Activated B cell treated with CpG ODN at 0.5 μM for 24 hours (primary cell): ENCODE measurements at regions not wholly inside any gene's neighbourhood (a gene's known extent, or its start where the extent isn't known, plus 50 kb on each side); places are given as distances from the start of the nearest gene placed in this dataset.

Experiments used
- ATAC-seq: fragments of 200-7000 bp; cut with Tn5 transposase; one replicate; pipeline ENCODE4 v1.10.0; 2021; ENCODE audit warnings: low read depth, mild to moderate bottlenecking, moderate library complexity
- CTCF ChIA-PET: fragments of 350-600 bp; sonication (Branson Sonifier 250); formaldehyde crosslinking; loops from one replicate; lab custom pipeline; 2021; ENCODE audit warnings: antibody characterized with exemption; lab: Charles Lee
- POLR2A ChIA-PET: fragments of 350-600 bp; sonication (Branson Sonifier 250); formaldehyde crosslinking; loops from one replicate; lab custom pipeline; 2021; ENCODE audit warnings: antibody characterized with exemption; lab: Charles Lee
- DNase-seq: peaks from one replicate; pipeline ENCODE4 v3.0.0; 2022
- H3K27ac Mint-ChIP-seq: one replicate; pipeline ENCODE4 v1.8.0; 2020; ENCODE audit warnings: mixed read lengths
- H3K27me3 Mint-ChIP-seq: one replicate; pipeline ENCODE4 v1.8.0; 2021; ENCODE audit warnings: mixed read lengths
- H3K36me3 Mint-ChIP-seq: one replicate; pipeline ENCODE4 v1.8.0; 2021; ENCODE audit warnings: low read depth, mixed read lengths
- H3K4me1 Mint-ChIP-seq: one replicate; pipeline ENCODE4 v1.8.0; 2021; ENCODE audit warnings: mixed read lengths
- H3K4me3 Mint-ChIP-seq: one replicate; pipeline ENCODE4 v1.8.0; 2020; ENCODE audit warnings: mild to moderate bottlenecking, mixed read lengths
- H3K9me3 Mint-ChIP-seq: one replicate; pipeline ENCODE4 v1.8.0; 2020; ENCODE audit warnings: mixed read lengths
- intact Hi-C: fragments of 100-400 bp; cut with micrococcal nuclease; formaldehyde crosslinking; loops from one replicate; pipeline ENCODE4 v1.15.1; 2024
- TF ChIP-seq, protein P1 (sequence below): fragments of 200-600 bp; IDR thresholded peaks from one replicate; pipeline ENCODE4 v1.8.0; 2022; ENCODE audit warnings: antibody characterized with exemption, mild to moderate bottlenecking

DNA sequence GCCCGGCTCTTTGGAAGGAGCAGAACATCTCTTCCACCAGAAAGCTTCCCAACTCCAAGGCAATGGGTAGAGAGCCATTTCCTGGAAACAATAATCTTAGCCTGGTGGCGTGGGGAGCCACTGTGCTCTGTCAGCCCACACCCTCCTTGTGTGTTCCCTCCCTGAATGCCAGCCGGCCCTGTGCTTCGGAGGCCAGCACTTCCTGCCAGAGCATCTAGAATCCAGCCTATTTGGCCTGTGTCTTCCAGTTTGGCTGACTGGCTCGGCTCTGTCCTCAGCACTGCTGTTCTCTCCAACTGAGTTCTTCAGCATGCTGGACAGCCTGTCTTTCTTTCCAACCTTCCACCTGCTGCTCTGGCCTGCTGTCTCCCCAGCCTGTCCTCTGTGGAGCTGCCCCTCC, 349.3 kb downstream of the MFSD1 start:
- ATAC-seq (no peak), DNase-seq (no peak)
- ChIA-PET CTCF (no interaction called here), POLR2A (no interaction called here)
- TF ChIP-seq, protein P1, sequence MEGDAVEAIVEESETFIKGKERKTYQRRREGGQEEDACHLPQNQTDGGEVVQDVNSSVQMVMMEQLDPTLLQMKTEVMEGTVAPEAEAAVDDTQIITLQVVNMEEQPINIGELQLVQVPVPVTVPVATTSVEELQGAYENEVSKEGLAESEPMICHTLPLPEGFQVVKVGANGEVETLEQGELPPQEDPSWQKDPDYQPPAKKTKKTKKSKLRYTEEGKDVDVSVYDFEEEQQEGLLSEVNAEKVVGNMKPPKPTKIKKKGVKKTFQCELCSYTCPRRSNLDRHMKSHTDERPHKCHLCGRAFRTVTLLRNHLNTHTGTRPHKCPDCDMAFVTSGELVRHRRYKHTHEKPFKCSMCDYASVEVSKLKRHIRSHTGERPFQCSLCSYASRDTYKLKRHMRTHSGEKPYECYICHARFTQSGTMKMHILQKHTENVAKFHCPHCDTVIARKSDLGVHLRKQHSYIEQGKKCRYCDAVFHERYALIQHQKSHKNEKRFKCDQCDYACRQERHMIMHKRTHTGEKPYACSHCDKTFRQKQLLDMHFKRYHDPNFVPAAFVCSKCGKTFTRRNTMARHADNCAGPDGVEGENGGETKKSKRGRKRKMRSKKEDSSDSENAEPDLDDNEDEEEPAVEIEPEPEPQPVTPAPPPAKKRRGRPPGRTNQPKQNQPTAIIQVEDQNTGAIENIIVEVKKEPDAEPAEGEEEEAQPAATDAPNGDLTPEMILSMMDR: no peak
- no peaks in the 10 kb centered on the region for H3K36me3 Mint-ChIP-seq
- peaks cover 2% of the 10 kb centered on the region for H3K4me1 Mint-ChIP-seq
- intact Hi-C loops: no loop called here
- H3K4me3 Mint-ChIP-seq: no peak overlapping the region
- no peaks in the 10 kb centered on the region for H3K9me3 Mint-ChIP-seq
- H3K27ac Mint-ChIP-seq: no peak overlapping the region
- no peaks in the 10 kb centered on the region for H3K27me3 Mint-ChIP-seq

DNA sequence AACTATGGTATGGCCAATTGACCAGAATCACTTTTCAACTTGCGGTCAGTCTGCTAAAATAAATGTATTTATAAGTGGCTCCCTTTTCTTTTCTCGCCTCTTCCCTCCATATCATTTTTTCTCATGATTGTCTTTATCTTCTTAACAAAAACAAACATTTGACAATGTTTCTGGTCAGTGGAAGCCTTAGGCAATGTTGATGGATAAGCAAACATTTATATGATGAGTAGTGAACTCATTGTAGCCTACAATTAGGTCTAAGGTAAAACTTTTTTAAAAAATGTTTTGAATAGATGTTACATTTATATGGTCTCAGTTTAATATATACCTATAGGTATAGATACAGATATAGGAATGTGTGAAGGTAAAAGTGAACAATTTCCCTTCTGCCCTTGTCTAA, 355.4 kb downstream of the MFSD1 start:
- intact Hi-C loops: no loop called here

DNA sequence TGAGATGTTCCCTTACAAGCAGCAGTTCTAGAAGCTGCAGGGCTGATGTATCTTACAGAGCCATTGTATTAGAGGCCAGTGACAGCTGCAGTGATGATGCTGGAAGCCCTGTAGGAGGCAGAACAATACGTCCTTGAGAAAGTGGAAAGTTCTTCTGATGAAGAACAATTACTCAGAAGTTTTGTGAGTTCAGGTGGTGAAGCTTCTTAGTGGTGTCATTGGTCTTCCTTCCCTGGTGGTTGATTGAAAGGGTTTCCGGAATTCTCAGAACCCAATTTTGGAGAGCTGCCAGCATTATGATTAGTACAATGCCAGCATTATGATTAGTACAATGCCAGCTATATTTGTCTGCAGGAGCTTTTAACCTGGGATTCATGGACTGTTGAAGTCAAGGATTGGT, 356.4 kb downstream of the MFSD1 start:
- Mint-ChIP-seq H3K9me3 (no peaks in the 10 kb centered on the region), H3K4me1 (no peaks in the 10 kb centered on the region), H3K27me3 (no peaks in the 10 kb centered on the region), H3K27ac (no peak overlapping the region), H3K36me3 (no peaks in the 10 kb centered on the region), H3K4me3 (no peak overlapping the region)
- intact Hi-C loops: no loop called here
- ATAC-seq: no peak
- TF ChIP-seq, protein P1: no peak
- no peak for DNase-seq
- ChIA-PET CTCF (no interaction called here), POLR2A (no interaction called here)

More for the DNA sequence above, 355.4 kb downstream of the MFSD1 start:
- H3K27me3 Mint-ChIP-seq: no peaks in the 10 kb centered on the region
- no peak overlapping the region for H3K4me3 Mint-ChIP-seq
- no peaks in the 10 kb centered on the region for H3K4me1 Mint-ChIP-seq
- TF ChIP-seq, protein P1: no peak
- ChIA-PET POLR2A (no interaction called here), CTCF (no interaction called here)
- H3K27ac Mint-ChIP-seq: no peak overlapping the region
- DNase-seq (no peak), ATAC-seq (no peak)
- no peaks in the 10 kb centered on the region for H3K36me3 Mint-ChIP-seq
- no peaks in the 10 kb centered on the region for H3K9me3 Mint-ChIP-seq

DNA sequence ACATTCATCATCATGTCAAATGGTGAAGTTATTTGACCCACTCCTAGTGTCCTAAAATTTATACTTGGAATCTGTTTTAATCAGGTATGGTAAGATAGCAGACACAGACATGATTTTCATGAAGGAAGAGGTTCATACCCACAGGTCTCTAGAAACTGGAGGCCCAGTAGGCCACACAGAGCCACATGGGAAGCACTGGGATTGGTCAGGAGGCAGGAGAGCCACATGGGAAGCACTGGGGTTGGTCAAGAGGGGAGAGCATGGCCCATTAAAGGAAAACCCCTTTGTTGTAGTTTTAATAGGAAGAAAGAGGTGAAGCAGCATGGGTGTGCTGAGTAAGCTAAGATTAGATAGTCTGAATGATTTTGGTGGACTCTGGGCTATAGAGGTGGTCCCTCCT, 356.9 kb downstream of the MFSD1 start:
- no peak for DNase-seq
- no peaks in the 10 kb centered on the region for H3K36me3 Mint-ChIP-seq
- H3K9me3 Mint-ChIP-seq: no peaks in the 10 kb centered on the region
- no peak overlapping the region for H3K27ac Mint-ChIP-seq
- ChIA-PET CTCF (no interaction called here), POLR2A (no interaction called here)
- H3K4me3 Mint-ChIP-seq: no peak overlapping the region
- intact Hi-C loops: no loop called here
- TF ChIP-seq, protein P1: no peak
- no peaks in the 10 kb centered on the region for H3K4me1 Mint-ChIP-seq
- H3K27me3 Mint-ChIP-seq: no peaks in the 10 kb centered on the region
- ATAC-seq: no peak

DNA sequence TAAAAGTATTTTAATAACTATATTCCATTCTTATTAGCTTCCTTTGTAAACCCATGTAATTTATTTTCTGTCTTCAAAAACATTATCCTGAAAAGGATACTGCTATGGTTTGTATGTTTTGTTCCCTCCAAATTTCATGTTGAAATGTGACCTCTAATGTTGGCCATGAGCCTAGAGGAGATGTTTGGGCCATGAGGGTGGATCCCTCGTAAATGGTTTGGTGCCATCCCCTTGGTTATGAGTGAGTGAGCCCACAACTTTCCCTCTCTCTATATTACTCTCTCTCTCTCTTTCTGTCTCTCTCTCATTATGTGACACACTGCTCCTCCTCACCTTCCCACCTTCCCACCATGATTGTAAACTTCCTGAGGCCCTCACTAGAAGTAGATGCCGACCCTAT, 357.7 kb downstream of the MFSD1 start:
- Mint-ChIP-seq H3K27me3 (no peaks in the 10 kb centered on the region), H3K4me3 (no peak overlapping the region), H3K27ac (no peak overlapping the region), H3K9me3 (no peaks in the 10 kb centered on the region), H3K4me1 (no peaks in the 10 kb centered on the region), H3K36me3 (no peaks in the 10 kb centered on the region)
- intact Hi-C loops: no loop called here
- CTCF ChIA-PET: no interaction called here
- POLR2A ChIA-PET: no interaction called here
- DNase-seq: no peak
- ATAC-seq: no peak
- TF ChIP-seq, protein P1: no peak
